Urothelium cell line (cell line): ENCODE measurements at regions not wholly inside any gene's neighbourhood (a gene's known extent, or its start where the extent isn't known, plus 50 kb on each side); places are given as distances from the start of the nearest gene placed in this dataset.
"Not testable (repeated sequence)": the region's sequence is repeated elsewhere in the genome, so short reads cannot be mapped to it uniquely, and the experiment has no call there.

Source experiments
- DNase-seq: peaks from one replicate; pipeline ENCODE4 v3.0.0; 2011; ENCODE audit warnings: low spot score, mixed read lengths
- FAIRE-seq: peaks from 2 replicates; lab custom pipeline; 2011; peaks lifted over from hg19 to GRCh38; lab: Jason Lieb, UNC

DNA sequence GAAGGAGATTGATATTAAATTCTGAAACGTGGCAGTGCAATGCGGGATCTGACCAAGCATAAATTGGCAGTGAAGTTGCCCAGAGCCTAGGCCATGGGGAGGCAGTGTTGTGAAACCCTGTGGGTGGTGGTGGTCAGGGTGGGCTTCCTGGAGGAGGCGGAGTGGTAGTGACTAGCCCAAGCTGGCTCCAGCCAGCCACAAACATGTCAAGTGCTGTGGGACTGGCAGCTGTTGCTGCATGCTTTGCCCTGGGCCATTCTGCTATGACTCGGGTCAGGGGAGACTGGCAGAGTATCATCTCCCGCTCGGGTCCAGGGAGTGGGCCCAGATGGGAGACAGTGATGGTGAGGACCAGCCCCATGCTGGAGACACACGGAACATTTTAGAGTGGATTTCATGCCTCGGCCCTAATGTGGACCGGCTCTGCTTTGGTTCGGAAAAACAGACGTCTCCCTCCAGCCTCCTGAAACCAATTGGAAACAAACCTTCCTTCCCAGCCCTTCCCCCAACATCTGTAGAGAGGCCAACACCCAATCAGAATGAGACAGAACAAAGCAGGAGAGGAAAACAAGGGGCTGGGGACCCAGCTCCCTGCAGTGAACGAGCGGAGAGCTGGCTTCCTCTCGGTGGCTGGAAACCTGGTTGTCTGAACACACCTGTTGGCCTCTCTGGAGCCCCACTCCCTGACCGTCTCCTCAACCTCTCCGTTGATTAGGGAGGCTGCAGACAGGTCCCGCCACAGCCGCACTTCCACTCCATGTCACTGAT, 58.2 kb downstream of the TMEM270 start:
- DNase-seq, result no peak
- FAIRE-seq, result no peak

- DNase-seq (no peak), FAIRE-seq (no peak)
Measured at GRCh38 chr7:73919694-73920375, 58.9 kb downstream of the TMEM270 start.

DNA sequence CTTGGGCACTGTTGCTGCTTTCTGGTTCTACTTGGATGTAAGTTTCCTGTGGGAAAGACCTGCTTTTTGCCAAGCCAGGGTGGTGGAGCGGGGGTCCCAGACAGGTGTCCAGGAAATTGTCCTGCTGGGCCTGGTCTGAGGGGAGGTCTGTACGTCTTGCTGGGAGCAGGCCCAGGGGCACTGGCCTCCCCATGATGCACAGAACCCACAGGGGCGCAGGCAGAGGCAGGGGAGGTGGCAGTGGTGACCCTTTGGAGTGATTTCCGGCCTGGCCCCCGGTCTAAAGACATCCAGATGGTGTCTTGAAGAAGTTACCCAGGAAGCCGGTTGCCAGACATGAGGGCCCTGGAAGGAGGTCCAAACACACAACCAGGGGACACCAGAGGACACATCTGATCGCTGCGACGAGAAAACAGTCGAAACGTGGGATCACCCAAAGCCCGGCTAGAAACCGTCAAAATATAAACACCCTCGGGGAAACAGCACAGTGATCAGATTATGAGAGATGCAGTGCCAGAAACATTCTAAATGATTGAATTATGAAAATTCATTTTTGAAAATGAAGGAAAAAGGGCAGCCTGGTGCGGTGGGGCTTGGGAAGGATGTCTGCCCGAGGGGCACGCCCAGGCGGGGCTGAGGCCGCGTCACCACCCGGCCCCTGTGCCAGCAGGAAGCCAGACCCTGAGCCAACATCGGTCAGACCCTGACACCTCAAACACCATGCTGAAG, 59.6 kb downstream of the TMEM270 start:
- FAIRE-seq (no peak), DNase-seq (no peak)

DNA sequence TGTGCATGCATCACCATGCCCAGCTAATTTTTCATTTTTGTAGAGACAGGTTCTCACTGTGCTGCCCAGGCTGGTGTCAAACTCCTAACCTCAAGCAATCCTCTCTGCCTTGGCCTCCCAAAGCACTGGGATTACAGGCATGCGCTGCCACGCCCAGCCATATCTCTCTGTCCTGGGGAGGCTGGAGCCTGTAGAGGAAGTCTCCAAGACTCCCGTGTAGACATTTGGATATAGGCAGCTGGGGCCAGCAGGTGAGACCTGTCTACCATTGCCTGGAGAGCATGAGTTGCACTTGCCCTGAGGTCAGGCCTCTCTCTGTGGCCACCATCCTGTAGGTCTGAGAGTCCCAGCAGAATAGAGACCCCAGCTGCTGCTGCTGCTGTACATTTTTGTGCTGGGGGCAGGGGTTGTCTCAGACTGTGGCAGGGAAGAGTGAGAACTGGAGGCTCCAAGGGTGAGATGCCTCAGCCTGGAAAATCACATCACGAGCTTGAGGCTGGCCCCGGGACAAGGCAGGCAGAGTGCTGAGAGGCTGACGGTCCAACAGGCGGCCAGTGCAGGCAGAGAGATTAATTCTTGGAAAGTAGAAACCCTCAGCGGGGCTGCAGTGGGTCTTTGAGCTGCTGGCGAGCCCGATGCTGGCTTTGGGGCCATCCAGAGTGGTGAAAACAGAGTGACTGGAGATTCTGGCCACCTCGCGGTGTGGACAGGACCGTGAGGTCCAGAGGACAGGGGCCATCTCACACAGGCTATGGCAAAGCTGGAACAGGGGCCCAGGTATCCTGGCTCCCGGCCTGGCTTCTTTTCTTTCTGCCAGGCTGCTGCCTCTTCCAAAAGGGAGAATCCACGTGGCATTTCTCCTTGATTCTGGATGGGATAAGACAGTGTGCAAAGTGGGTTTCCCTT, 60.9 kb downstream of the TMEM270 start:
- DNase-seq (no peak), FAIRE-seq (no peak)

- DNase-seq, FAIRE-seq: not testable (repeated sequence)
Measured at GRCh38 chr7:73928644-73929043, 67.7 kb downstream of the TMEM270 start.

DNA sequence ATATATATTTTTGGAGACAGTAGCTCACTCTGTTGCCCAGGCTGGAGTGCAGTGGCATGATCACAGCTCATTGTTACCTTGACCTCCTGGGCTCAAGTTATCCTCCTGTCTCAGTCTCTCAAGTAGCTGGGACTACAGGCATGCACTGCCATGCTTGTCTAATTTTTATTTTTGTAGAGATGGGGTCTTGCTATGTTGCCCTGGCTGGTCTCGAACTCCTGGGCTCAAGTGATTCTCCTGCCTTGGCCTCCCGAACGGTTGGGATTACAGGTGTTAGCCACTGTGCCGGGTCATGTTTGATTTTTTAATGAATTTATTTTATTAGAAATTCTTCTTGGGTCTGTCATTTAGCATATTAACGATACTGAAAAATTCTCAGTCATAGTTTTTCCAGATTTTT, 70.5 kb downstream of the TMEM270 start:
- DNase-seq (no peak), FAIRE-seq (no peak)

DNA sequence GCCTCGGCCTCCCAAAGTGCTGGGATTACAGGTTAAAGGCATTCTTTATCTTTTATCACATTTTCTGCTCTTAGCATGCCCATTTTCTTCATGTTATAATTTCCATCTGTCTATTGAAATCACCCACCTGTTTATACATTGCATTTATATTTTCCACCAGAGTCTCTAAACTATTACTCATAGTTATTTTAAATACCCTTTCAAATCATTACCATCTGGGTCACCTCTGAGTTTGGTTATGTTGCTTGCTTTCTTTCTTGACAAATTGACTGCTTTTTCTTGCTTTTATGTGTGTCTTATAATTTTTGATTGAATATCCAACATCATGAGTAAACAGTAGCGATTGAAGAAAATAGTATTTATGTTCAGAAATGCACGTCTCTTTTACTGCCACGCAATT, 71.4 kb downstream of the TMEM270 start:
- FAIRE-seq (no peak), DNase-seq (no peak)

- FAIRE-seq, result no peak
- no peak for DNase-seq
Measured at GRCh38 chr7:73933091-73933490, 72.1 kb downstream of the TMEM270 start.

- FAIRE-seq (no peak), DNase-seq (no peak)
Measured at GRCh38 chr7:73936967-73937366, 76.0 kb downstream of the TMEM270 start.

DNA sequence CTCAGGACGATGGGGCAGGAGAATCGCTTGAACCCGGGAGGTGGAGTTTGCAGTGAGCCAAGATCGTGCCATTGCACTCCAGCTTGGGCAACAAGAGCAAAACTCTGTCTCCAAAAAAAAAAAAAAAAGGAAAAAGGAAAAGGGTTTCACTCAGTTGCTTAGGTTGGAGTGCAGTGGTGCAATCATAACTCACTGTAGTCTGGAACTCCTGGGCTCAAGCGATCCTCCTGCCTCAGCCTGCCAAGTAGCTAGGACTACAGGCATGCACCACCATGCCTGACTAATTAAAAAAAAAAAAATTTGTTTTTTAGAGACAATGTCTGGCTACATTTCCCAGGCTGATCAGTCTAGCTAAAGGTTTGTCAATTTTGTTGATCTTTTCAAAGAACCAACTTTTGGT, 76.7 kb downstream of the TMEM270 start:
- not testable (repeated sequence) for FAIRE-seq, DNase-seq

DNA sequence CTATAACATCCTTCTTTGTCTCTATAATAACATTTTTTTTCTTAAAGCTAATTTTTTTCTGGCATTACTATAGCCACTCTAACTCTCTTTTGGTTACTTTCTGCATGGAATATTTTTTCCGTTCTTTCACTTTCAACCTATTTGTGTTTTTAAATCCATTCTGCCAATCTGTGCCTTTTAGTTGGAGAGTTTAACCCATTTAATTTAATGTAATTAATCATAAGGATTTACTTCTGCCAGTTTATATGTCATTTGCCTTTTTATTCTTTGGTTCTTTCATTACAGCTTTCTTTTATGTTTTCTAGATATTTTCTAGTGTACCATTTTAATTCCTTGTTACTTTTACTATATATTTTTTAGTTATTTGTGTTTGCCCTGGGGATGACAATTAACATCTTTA, 78.6 kb downstream of the TMEM270 start:
- DNase-seq (no peak), FAIRE-seq (no peak)

DNA sequence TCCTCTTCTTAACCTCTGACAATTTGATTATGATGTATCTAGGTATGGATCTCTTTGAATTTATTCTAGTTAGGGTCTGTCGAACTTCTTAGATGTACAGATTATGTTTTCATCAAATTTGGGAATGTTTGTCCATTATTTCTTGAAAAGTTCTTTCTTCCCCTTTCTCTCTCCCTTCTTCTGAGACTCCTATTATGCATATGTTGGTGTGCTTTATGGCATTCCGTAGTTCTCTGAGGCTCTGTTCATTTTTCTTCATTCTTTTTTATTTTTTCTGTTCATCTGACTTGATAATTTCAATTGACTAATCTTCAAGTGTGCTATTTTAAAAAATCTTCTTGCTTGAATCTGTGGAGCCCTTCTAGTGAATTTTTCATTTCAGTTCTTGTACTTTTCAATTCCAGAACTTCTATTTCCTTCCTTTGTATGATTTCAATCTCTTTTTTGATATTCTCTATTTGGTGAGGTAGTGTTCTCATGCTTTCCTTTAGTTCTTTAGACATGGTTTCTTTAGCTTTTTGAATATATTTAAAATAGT, 79.8 kb downstream of the TMEM270 start:
- FAIRE-seq (no peak), DNase-seq (no peak)

DNA sequence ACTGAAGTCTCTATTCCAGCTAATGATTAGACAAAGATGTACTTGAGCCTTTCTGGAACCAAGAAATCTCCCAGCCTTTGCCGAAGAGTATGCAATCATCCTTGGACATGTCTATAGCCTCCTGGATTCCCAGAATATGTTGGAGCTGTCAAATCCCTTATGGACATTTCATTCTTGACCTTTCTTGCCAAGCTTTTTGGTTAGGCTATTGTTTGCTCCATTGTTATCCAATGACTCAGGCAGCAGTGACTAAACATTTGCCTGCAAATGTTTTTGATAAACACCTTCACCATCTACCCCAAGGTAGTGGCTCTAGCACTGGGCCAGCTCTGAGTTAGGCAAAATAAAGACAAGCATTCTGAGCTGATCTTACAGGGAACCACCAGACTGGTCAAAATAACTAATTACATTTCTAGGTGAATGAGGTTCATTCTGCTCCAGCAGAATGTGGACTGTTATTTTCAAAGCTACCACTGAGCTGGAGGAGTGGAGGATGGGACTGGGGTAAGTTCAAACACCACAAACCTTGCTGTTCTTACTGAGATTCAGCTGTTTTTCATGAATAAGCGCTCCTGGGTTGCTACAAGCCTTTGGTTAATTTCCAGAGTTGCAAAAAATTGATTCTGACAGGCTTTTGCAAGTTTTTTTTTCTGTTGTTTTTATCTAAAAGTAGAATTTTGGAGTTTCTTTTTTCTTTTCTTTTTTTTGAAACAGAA, 81.0 kb downstream of the TMEM270 start:
- DNase-seq (peak; percentile 74), FAIRE-seq (no peak)

GRCh38 chr7:73945022-73945421, 83.0 kb upstream of the ELN start:
- DNase-seq (no peak), FAIRE-seq (no peak)

DNA sequence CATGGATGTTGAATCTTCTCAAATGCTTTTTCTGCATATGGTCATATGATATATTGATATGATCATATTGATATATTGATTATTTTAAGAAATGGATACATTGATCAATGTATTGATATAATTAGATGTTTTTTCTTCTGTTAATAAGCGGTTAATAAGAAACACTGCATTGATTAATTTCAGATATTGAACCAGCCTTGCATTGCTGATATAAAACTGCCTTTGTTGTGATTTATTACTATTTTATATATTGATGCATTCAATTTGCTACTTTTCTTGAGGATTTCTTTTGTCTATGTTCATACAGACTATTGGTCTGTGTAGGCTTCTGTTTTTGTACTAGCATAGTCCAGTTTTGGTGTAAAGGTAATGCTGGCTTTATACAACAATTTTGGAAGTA, 79.7 kb upstream of the ELN start:
- FAIRE-seq, result no peak
- DNase-seq, result no peak

DNA sequence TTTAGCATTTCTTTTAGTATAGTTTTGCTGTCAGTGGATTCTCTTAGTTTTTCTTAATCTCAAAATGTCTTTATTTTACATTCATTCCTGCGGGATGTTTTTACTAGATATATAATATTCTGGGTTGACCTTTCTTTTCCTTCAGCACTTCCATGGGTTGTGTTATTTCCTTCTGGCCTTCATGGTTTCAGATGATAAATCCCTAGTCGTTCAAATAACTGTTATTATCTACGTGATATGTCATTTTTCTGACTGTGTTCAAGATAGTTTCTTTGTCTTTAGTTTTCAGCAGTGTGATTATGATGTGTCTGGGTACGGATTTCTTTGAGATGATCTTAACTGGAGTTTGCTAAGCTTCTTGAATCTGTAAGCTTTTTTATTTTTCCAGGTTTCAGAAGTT, 75.7 kb upstream of the ELN start:
- FAIRE-seq (no peak), DNase-seq (no peak)

DNA sequence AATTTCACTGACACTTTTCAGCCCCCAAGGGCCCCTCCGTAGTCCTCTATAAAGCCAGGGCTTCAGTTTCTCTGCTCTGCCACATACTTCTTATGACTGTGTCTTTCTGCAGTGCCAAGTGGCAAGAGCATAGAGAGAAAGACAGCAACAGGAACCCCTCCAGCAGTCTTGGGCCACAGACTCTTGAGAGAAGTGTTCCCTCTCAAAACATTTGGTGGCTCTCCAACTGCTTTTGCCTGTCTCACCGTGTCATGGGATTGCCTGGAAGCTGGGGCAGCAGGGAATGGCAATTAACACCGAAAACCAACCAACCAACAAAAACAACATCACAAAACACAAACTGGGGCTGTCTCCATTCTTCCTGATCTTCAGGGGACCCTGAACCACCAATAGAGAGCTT, 73.8 kb upstream of the ELN start:
- DNase-seq (no peak), FAIRE-seq (no peak)

DNA sequence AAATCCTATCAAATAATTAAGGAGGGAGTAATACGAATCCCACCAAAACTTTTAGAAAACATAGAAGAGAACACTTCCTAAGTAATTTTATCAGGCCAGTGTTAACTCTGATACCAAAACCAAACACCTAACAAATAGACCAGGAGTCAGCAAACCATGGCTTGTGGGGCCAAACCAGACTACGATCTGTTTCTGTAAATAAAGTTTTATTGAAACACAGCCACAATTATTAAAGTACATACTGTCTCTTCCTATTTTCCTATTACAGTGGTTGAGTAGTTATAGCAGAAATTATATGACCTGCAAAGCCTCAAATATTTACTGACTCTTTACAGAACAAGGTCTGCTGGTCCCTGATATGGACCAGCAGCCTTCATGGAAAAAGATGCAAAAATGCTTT, 73.1 kb upstream of the ELN start:
- DNase-seq (no peak), FAIRE-seq (no peak)

DNA sequence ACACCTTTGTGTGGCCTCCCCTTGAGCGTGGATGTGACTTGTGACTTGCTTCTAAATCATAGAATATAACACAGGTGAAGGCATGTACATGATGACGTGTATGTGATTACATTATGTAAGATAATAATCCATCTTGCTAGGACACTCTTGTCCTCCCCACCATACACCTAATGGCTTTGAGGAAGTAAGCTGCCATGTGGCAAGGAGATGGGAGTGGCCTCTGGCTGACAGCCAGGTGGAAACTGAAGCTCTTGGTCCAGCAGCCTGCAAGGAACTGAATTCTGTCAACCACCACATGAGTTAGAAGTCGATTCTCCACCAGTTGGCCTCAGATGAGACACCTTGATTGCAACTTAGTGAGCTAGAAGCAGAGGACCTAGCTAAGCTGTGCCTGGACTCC, 67.4 kb upstream of the ELN start:
- FAIRE-seq (no peak), DNase-seq (no peak)

GRCh38 chr7:73961991-73962390, 66.0 kb upstream of the ELN start:
- not testable (repeated sequence) for FAIRE-seq, DNase-seq
